Myocyte (in vitro differentiated cells): ENCODE measurements at regions not wholly inside any gene's neighbourhood (a gene's known extent, or its start where the extent isn't known, plus 50 kb on each side); places are given as distances from the start of the nearest gene placed in this dataset.

Experiments
- DNase-seq: peaks from one replicate; pipeline ENCODE4 v3.0.0-alpha.2; 2012; ENCODE audit warnings: low read depth

GRCh38 chr2:107024269-107024668, 138.3 kb upstream of the ST6GAL2 start:
- no peak for DNase-seq

- DNase-seq = no peak
Observed at GRCh38 chr2:107025291-107025857, 139.4 kb upstream of the ST6GAL2 start.

- DNase-seq = no peak
Observed at GRCh38 chr2:107025869-107026380, 140.0 kb upstream of the ST6GAL2 start.

GRCh38 chr2:107027205-107027604, 141.2 kb upstream of the ST6GAL2 start:
- no peak for DNase-seq

- DNase-seq = no peak
Observed at GRCh38 chr2:107027810-107028209, 141.8 kb upstream of the ST6GAL2 start.

- no peak for DNase-seq
Observed at GRCh38 chr2:107028661-107029060, 142.7 kb upstream of the ST6GAL2 start.

- no peak for DNase-seq
Observed at GRCh38 chr2:107036293-107036692, 150.3 kb upstream of the ST6GAL2 start.

- no peak for DNase-seq
Observed at GRCh38 chr2:107062173-107062572, 176.2 kb upstream of the ST6GAL2 start.

GRCh38 chr2:107062599-107063220, 176.7 kb upstream of the ST6GAL2 start:
- no peak for DNase-seq

GRCh38 chr2:107063228-107063627, 177.3 kb upstream of the ST6GAL2 start:
- DNase-seq = no peak

GRCh38 chr2:107064750-107065149, 178.8 kb upstream of the ST6GAL2 start:
- DNase-seq = no peak

- DNase-seq = no peak
Observed at GRCh38 chr2:107068069-107068916, 182.3 kb upstream of the ST6GAL2 start.

- no peak for DNase-seq
Observed at GRCh38 chr2:107069890-107070289, 183.9 kb upstream of the ST6GAL2 start.

- no peak for DNase-seq
Observed at GRCh38 chr2:107072150-107072940, 186.4 kb upstream of the ST6GAL2 start.

- no peak for DNase-seq
Observed at GRCh38 chr2:107078584-107078983, 192.6 kb upstream of the ST6GAL2 start.

GRCh38 chr2:107086497-107086896, 200.5 kb upstream of the ST6GAL2 start:
- no peak for DNase-seq

- DNase-seq = no peak
Observed at GRCh38 chr2:107088156-107088555, 202.2 kb upstream of the ST6GAL2 start.

- DNase-seq = no peak
Observed at GRCh38 chr2:107091163-107091864, 205.3 kb upstream of the ST6GAL2 start.

- no peak for DNase-seq
Observed at GRCh38 chr2:107093426-107093957, 207.5 kb upstream of the ST6GAL2 start.

- DNase-seq = no peak
Observed at GRCh38 chr2:107094450-107094986, 208.6 kb upstream of the ST6GAL2 start.
